ENCODE measurements at regions not wholly inside any gene's neighbourhood (a gene's known extent, or its start where the extent isn't known, plus 50 kb on each side); places are given as distances from the start of the nearest gene placed in this dataset.
A peak's percentile ranks its signal among the peaks of the same experiment; 100 is the strongest.
"Not testable (repeated sequence)": the region's sequence is repeated elsewhere in the genome, so short reads cannot be mapped to it uniquely, and the experiment has no call there.

DNA sequence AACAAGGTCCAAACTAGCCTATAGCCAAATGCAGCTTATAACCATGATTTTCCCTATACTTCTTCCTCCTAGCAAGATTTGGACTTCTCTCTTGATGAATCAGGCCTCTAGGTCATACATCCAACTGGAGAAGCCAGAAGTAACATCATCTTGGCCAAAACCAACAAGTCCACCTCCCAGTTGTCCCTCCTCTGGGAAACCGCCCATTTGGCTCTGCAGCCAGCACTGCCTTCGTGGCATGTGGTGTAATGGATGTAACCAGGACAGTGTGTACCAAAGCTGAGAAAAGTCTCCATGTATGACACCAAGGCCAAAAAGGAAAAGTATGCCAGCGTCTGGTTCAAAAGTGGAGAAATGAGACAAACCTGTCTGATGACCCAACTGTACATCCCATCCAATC lies 59.3 kb upstream of the VASH1 start:
- DNase-seq = no peak

DNA sequence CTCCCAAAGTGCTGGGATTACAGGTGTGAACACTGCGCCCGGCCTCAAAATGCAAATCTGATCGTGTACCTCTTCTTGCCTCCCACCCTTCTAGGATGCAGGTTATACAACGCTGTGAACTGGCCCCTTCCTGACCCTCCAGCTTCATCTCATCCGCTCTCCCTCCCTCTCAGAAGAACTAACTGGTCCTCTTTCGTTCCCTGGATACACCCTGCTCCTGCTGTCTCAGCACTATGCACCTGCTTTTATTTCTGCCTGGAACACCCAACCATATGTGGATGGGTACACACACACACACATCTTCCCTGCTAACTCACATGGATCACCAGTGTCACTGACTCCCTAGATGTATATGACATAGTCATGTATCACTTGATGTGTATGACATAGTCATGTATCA lies 56.1 kb upstream of the VASH1 start:
- no peak for DNase-seq

GRCh38 chr14:76706207-76706606 lies 55.1 kb upstream of the VASH1 start:
- DNase-seq = not testable (repeated sequence)

DNA sequence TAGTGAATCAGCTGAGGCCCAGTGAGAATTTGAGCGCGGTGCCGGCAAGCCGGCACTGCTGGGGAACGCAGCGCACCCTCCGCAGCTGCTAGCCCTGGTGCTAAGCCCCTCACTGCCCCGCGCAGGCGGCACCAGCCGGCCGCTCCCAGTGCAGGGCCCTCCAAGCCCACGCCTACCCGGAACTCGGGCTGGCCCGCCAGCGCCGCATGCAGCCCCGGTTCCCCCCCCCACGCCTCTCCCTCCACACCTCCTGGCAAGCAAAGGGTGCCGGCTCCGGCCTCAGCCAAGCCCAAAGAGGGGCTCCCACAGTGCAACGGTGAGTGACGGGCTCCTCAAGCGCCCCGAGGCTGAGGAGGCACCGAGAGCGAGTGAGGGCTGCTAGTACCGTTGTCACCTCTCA lies 54.5 kb upstream of the VASH1 start:
- no peak for DNase-seq

- no peak for DNase-seq
Observed at GRCh38 chr14:76708028-76708427, 53.2 kb upstream of the VASH1 start.

- no peak for DNase-seq
Observed at GRCh38 chr14:76708771-76709170, 52.5 kb upstream of the VASH1 start.

- DNase-seq = peak; percentile 25
Observed at GRCh38 chr14:76710056-76711010, 50.9 kb upstream of the VASH1 start.

Measured in KG1 (cell line).